ENCODE measurements at regions not wholly inside any gene's neighbourhood (a gene's known extent, or its start where the extent isn't known, plus 50 kb on each side); places are given as distances from the start of the nearest gene placed in this dataset.

GRCh38 chr12:69059465-69060457 is 126.8 kb upstream of the CPM start:
- Histone ChIP-seq H3K9me3 (no peaks in the 10 kb centered on the region), H3K4me3 (no peak overlapping the region), H3K27ac (no peak overlapping the region), H3K36me3 (no peaks in the 10 kb centered on the region), H3K27me3 (replicated peaks; ENCODE audit: insufficient read depth) (no peaks in the 10 kb centered on the region), H3K4me1 (ENCODE audit: control insufficient read depth in 1 of 2, low read depth in 2 of 2) (no peaks in the 10 kb centered on the region)
- ATAC-seq (ENCODE audit: insufficient number of reproducible peaks, low FRiP score, low read depth) (no peak), DNase-seq (ENCODE audit: low spot score) (no peak)
- no peak for TF ChIP-seq CTCF (IDR thresholded peaks at IDR 0.05)

- Histone ChIP-seq H3K4me3 (no peak overlapping the region), H3K27me3 (replicated peaks; ENCODE audit: insufficient read depth) (no peaks in the 10 kb centered on the region), H3K4me1 (ENCODE audit: control insufficient read depth in 1 of 2, low read depth in 2 of 2) (no peaks in the 10 kb centered on the region), H3K27ac (no peak overlapping the region), H3K36me3 (no peaks in the 10 kb centered on the region), H3K9me3 (no peaks in the 10 kb centered on the region)
- no peak for TF ChIP-seq CTCF (IDR thresholded peaks at IDR 0.05)
- no peak for ATAC-seq (ENCODE audit: insufficient number of reproducible peaks, low FRiP score, low read depth)
- no peak for DNase-seq (ENCODE audit: low spot score)
Observed at GRCh38 chr12:69061574-69061973, 128.6 kb upstream of the CPM start.

GRCh38 chr12:69062621-69063237 is 129.8 kb upstream of the CPM start:
- ATAC-seq (ENCODE audit: insufficient number of reproducible peaks, low FRiP score, low read depth), result no peak

GRCh38 chr12:69064734-69065443 is 131.9 kb upstream of the CPM start:
- no peak for DNase-seq (ENCODE audit: low spot score)
- Histone ChIP-seq H3K4me3 (no peak overlapping the region), H3K27ac (no peak overlapping the region), H3K36me3 (no peaks in the 10 kb centered on the region), H3K9me3 (no peaks in the 10 kb centered on the region), H3K4me1 (ENCODE audit: control insufficient read depth in 1 of 2, low read depth in 2 of 2) (no peaks in the 10 kb centered on the region), H3K27me3 (replicated peaks; ENCODE audit: insufficient read depth) (no peaks in the 10 kb centered on the region)
- ATAC-seq (ENCODE audit: insufficient number of reproducible peaks, low FRiP score, low read depth), result no peak
- no peak for TF ChIP-seq CTCF (IDR thresholded peaks at IDR 0.05)

More at GRCh38 chr12:69062621-69063237, 129.8 kb upstream of the CPM start:
- no peak for DNase-seq (ENCODE audit: low spot score)
- Histone ChIP-seq H3K9me3 (no peaks in the 10 kb centered on the region), H3K4me3 (no peak overlapping the region), H3K4me1 (ENCODE audit: control insufficient read depth in 1 of 2, low read depth in 2 of 2) (no peaks in the 10 kb centered on the region), H3K27ac (peak overlapping the region in 1 of 2 donors; percentile 21), H3K27me3 (replicated peaks; ENCODE audit: insufficient read depth) (no peaks in the 10 kb centered on the region), H3K36me3 (no peaks in the 10 kb centered on the region)
- TF ChIP-seq CTCF (IDR thresholded peaks at IDR 0.05), result no peak

- H3K4me1 ChIP-seq (ENCODE audit: control insufficient read depth in 1 of 2, low read depth in 2 of 2), result no peaks in the 10 kb centered on the region
- no peak for ATAC-seq (ENCODE audit: insufficient number of reproducible peaks, low FRiP score, low read depth)
- H3K27me3 ChIP-seq (replicated peaks; ENCODE audit: insufficient read depth), result no peaks in the 10 kb centered on the region
- no peak overlapping the region for H3K27ac ChIP-seq
- no peaks in the 10 kb centered on the region for H3K36me3 ChIP-seq
- no peak for DNase-seq (ENCODE audit: low spot score)
- no peak for TF ChIP-seq CTCF (IDR thresholded peaks at IDR 0.05)
- H3K4me3 ChIP-seq, result no peak overlapping the region
- no peaks in the 10 kb centered on the region for H3K9me3 ChIP-seq
Observed at GRCh38 chr12:69065775-69066174, 132.8 kb upstream of the CPM start.
